ENCODE measurements at regions not wholly inside any gene's neighbourhood (a gene's known extent, or its start where the extent isn't known, plus 50 kb on each side); places are given as distances from the start of the nearest gene placed in this dataset.

DNA sequence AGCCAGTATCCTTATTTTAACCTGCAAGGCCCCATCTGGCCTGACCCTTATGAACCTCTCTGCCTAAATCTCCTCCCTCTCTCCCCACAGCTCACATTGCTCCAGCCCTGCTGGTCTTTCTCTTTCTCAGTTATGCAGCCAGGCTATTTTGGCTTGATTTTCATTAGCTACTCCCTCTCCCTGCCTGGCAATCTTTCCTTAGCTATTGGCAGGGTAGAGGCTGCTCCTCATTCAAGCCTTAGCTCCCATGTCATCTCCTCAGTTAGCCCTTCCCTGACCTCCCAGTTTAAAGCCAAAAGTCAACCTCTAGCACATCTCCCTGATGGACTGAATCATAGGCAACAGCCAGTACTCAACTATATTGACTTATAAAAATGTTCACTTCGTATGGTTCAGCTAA lies 214.4 kb upstream of the CELF2 start:
- WGBS, result 50% methylated on average over 1 of the region's 1 CpG
- no peak overlapping the region for H3K27ac ChIP-seq (ENCODE audit: low read depth in 1 of 2, low read length in 2 of 2)

GRCh38 chr10:10804061-10804460 lies 213.6 kb upstream of the CELF2 start:
- Histone ChIP-seq H3K27me3 (ENCODE audit: control insufficient read depth in 4 of 4, insufficient read depth in 4 of 4, low read length in 3 of 4) (no peaks in the 10 kb centered on the region), H3K27ac (ENCODE audit: low read depth in 1 of 2, low read length in 2 of 2) (no peak overlapping the region), H3K4me3 (ENCODE audit: low read depth in 1 of 3, low read length in 3 of 3) (no peak overlapping the region), H3K9me3 (ENCODE audit: control insufficient read depth in 4 of 4, low read length in 3 of 4) (peaks cover 0 to 2% (median 0%) of the 10 kb centered on the region in 4 donors), H3K9ac (ENCODE audit: low read depth in 1 of 2, low read length in 2 of 2) (no peak overlapping the region), H3K36me3 (ENCODE audit: control insufficient read depth in 4 of 4, insufficient read depth in 3 of 4, low read depth in 1 of 4, low read length in 3 of 4) (no peaks in the 10 kb centered on the region), H3K4me1 (ENCODE audit: control insufficient read depth in 4 of 4, insufficient read depth in 4 of 4, low read length in 3 of 4) (no peaks in the 10 kb centered on the region)
- no peak for DNase-seq (ENCODE audit: low spot score)
- no peak for TF ChIP-seq HNF4G (IDR thresholded peaks at IDR 0.05)
- no peak for TF ChIP-seq FOXA2 (IDR thresholded peaks at IDR 0.05)
- TF ChIP-seq TAF1 (conservative IDR thresholded peaks at IDR 0.05), result no peak
- TF ChIP-seq RXRA (IDR thresholded peaks at IDR 0.05), result no peak
- TF ChIP-seq FOXA1 (IDR thresholded peaks at IDR 0.05), result no peak
- no peak for TF ChIP-seq ZBTB33 (IDR thresholded peaks at IDR 0.05)
- no peak for TF ChIP-seq SP1 (IDR thresholded peaks at IDR 0.05)
- TF ChIP-seq, protein P1, sequence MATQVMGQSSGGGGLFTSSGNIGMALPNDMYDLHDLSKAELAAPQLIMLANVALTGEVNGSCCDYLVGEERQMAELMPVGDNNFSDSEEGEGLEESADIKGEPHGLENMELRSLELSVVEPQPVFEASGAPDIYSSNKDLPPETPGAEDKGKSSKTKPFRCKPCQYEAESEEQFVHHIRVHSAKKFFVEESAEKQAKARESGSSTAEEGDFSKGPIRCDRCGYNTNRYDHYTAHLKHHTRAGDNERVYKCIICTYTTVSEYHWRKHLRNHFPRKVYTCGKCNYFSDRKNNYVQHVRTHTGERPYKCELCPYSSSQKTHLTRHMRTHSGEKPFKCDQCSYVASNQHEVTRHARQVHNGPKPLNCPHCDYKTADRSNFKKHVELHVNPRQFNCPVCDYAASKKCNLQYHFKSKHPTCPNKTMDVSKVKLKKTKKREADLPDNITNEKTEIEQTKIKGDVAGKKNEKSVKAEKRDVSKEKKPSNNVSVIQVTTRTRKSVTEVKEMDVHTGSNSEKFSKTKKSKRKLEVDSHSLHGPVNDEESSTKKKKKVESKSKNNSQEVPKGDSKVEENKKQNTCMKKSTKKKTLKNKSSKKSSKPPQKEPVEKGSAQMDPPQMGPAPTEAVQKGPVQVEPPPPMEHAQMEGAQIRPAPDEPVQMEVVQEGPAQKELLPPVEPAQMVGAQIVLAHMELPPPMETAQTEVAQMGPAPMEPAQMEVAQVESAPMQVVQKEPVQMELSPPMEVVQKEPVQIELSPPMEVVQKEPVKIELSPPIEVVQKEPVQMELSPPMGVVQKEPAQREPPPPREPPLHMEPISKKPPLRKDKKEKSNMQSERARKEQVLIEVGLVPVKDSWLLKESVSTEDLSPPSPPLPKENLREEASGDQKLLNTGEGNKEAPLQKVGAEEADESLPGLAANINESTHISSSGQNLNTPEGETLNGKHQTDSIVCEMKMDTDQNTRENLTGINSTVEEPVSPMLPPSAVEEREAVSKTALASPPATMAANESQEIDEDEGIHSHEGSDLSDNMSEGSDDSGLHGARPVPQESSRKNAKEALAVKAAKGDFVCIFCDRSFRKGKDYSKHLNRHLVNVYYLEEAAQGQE (IDR thresholded peaks at IDR 0.05), result no peak
- TF ChIP-seq GABPA (IDR thresholded peaks at IDR 0.05 in 1 of 2, conservative IDR thresholded peaks at IDR 0.05 in 1 of 2), result no peak
- TF ChIP-seq, protein P2, sequence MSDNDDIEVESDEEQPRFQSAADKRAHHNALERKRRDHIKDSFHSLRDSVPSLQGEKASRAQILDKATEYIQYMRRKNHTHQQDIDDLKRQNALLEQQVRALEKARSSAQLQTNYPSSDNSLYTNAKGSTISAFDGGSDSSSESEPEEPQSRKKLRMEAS (IDR thresholded peaks at IDR 0.05), result no peak
- TF ChIP-seq YY1 (IDR thresholded peaks at IDR 0.05), result no peak
- no peak for TF ChIP-seq NR2F2 (IDR thresholded peaks at IDR 0.05)
- no peak for TF ChIP-seq EGR1 (IDR thresholded peaks at IDR 0.05; ENCODE audit: low read depth in 2 of 2)
- TF ChIP-seq ATF3 (IDR thresholded peaks at IDR 0.05), result no peak
- TF ChIP-seq JUND (IDR thresholded peaks at IDR 0.05), result no peak
- no peak for TF ChIP-seq CTCF (IDR thresholded peaks at IDR 0.05; ENCODE audit: low read depth, low read length, missing input control)
- TF ChIP-seq HNF4A (conservative IDR thresholded peaks at IDR 0.05), result no peak
- no peak for TF ChIP-seq RAD21 (IDR thresholded peaks at IDR 0.05)

More for the DNA sequence above, 214.4 kb upstream of the CELF2 start:
- Histone ChIP-seq H3K36me3 (ENCODE audit: control insufficient read depth in 4 of 4, insufficient read depth in 3 of 4, low read depth in 1 of 4, low read length in 3 of 4) (no peaks in the 10 kb centered on the region), H3K9ac (ENCODE audit: low read depth in 1 of 2, low read length in 2 of 2) (no peak overlapping the region), H3K4me3 (ENCODE audit: low read depth in 1 of 3, low read length in 3 of 3) (no peak overlapping the region), H3K9me3 (ENCODE audit: control insufficient read depth in 4 of 4, low read length in 3 of 4) (peaks cover 0 to 2% (median 0%) of the 10 kb centered on the region in 4 donors), H3K27me3 (ENCODE audit: control insufficient read depth in 4 of 4, insufficient read depth in 4 of 4, low read length in 3 of 4) (no peaks in the 10 kb centered on the region), H3K4me1 (ENCODE audit: control insufficient read depth in 4 of 4, insufficient read depth in 4 of 4, low read length in 3 of 4) (no peaks in the 10 kb centered on the region)
- no peak for DNase-seq (ENCODE audit: low spot score)
- TF ChIP-seq NR2F2 (IDR thresholded peaks at IDR 0.05) (peak; percentile 51), SP1 (IDR thresholded peaks at IDR 0.05) (no peak)
